Fibroblast of pulmonary artery (primary cell): ENCODE measurements at regions not wholly inside any gene's neighbourhood (a gene's known extent, or its start where the extent isn't known, plus 50 kb on each side); places are given as distances from the start of the nearest gene placed in this dataset.

Source experiments
- DNase-seq: peaks from one replicate; pipeline ENCODE4 v3.0.0-alpha.2; 2010; ENCODE audit warnings: low read depth
- H3K4me3 ChIP-seq: replicated peaks from 2 replicates; pipeline ENCODE4 v1.5.1; 2011; ENCODE audit warnings: low read depth, mild to moderate bottlenecking, control low read depth, low read length, moderate library complexity
- TF ChIP-seq, protein P1 (sequence below): IDR thresholded peaks from 2 replicates; pipeline ENCODE4 v1.5.1; 2011; ENCODE audit warnings: mild to moderate bottlenecking, control low read depth, low read length, inconsistent platforms; ENCODE audit errors: missing control alignments

DNA sequence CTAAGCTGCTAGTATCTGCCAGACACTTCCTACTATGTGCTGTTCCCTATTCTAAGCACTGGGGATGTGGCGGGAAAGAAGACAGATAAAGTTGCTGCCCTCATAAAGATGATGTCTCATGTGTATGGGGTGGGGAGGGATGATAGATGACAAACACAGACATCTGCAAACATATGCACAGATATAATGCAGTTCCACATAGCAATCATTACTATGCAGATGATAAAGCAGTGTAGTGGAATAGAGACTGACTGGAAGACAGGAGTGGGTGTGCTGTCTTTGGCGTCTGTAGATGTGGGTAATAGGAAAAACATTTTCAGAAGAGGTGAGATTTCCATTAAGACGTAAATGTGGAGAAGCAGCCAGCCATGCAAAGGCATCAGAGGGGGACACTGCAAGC, 243.6 kb downstream of the DPY19L2 start:
- no peak overlapping the region for H3K4me3 ChIP-seq
- TF ChIP-seq, protein P1, sequence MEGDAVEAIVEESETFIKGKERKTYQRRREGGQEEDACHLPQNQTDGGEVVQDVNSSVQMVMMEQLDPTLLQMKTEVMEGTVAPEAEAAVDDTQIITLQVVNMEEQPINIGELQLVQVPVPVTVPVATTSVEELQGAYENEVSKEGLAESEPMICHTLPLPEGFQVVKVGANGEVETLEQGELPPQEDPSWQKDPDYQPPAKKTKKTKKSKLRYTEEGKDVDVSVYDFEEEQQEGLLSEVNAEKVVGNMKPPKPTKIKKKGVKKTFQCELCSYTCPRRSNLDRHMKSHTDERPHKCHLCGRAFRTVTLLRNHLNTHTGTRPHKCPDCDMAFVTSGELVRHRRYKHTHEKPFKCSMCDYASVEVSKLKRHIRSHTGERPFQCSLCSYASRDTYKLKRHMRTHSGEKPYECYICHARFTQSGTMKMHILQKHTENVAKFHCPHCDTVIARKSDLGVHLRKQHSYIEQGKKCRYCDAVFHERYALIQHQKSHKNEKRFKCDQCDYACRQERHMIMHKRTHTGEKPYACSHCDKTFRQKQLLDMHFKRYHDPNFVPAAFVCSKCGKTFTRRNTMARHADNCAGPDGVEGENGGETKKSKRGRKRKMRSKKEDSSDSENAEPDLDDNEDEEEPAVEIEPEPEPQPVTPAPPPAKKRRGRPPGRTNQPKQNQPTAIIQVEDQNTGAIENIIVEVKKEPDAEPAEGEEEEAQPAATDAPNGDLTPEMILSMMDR: no peak
- no peak for DNase-seq

DNA sequence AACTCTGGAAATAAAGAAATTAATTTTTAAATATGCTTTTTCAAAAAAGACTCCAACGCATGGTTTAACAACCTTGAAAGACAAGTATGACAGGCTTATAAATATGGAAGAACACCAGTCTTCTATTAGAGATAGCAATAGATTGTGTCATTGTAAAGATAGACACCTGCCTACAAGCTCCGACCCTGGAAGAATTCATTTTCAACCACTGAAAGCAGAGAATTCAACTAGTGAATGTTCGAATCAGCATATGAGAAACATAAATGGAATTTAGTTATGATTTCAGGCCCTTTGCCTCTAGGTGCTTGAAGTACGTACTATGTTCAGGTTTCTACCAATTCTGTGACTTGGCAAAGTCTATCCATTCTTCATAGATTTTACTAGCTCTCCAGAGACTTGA, 244.5 kb downstream of the DPY19L2 start:
- DNase-seq: no peak

DNA sequence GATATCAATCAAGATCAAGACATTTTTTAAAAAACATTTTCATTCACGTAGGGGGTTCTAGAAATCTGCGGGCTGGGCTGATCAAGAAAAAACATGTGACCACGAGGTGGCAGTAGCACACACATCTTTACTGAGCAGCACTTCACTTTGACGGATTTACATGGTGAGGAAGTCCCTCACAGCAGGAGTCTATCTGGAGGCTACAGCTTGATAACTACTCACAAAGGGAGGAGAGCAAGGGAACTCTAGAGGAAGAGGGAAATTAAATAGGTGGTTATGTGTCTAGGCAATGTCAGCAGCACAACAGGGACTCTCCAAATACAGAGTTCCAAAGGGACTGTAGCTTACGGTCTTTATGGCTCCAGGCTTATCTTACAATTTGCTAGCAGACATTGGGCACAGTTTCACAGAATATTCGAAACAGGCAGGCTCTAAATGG, 248.1 kb downstream of the DPY19L2 start:
- H3K4me3 ChIP-seq: no peak overlapping the region
- TF ChIP-seq, protein P1: peak; percentile 66
- DNase-seq: peak; percentile 75

More for the DNA sequence above, 244.5 kb downstream of the DPY19L2 start:
- TF ChIP-seq, protein P1: no peak
- no peak overlapping the region for H3K4me3 ChIP-seq

DNA sequence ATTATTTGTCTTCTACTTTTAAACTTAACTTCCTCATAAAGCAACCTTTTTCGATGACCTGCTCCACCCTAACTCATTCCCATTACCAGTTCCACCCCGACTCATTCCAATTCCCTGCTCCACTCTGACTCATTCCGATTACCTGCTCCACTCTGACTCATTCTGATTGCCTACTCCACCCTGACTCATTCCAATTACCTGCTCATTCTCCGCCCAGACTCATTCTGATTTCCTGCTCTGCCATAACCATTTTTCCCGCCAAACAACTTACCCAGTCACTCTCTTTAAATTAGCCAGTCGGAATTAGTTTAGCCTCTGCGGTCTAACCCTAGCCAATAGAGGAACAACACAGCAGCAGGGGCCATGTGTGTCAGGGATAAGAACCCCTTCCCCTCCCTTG, 249.1 kb downstream of the DPY19L2 start:
- TF ChIP-seq, protein P1: no peak
- DNase-seq: no peak

DNA sequence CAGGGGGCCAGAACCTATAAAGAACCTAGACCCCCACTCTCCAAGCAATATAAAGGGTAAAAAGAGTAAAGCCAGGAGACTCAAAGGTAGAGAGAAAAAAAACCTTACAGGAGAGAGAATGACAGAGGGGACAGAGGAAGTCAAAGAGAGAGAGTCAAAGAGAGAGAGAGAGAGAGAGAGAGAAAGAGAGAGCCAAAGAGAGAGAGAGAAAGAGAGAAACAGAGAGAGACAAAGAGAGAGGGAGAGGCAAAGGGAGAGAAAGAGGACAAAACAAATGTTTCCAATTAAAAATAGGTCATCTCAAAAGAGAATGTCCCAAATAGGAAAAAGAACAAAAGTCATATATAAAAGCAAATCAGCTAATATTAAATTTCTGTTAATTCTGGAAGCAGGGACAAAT, 251.5 kb downstream of the DPY19L2 start:
- DNase-seq: no peak
- TF ChIP-seq, protein P1: no peak
- H3K4me3 ChIP-seq: no peak overlapping the region

More for the DNA sequence above, 249.1 kb downstream of the DPY19L2 start:
- H3K4me3 ChIP-seq: no peak overlapping the region

DNA sequence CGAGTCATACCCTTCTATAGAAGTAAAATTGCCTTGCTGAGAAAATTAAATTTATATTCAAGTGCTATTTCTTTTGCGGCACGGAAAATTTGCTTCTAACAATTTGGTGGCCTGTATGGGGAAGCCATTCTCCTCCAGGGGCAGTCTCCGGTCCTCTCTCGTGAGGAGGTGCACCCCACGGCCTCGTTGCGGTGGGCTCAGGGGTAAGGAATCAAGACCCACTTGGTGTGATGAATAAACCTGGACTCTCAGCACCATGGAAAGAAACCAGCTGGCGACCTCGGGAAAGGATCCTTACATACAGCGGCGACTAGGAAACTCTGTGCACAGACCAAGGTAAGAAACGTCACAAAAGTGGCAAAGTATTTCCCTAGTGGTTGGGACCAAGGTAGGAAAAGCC, 252.9 kb downstream of the DPY19L2 start:
- DNase-seq: no peak
- H3K4me3 ChIP-seq: no peak overlapping the region
- TF ChIP-seq, protein P1: no peak

DNA sequence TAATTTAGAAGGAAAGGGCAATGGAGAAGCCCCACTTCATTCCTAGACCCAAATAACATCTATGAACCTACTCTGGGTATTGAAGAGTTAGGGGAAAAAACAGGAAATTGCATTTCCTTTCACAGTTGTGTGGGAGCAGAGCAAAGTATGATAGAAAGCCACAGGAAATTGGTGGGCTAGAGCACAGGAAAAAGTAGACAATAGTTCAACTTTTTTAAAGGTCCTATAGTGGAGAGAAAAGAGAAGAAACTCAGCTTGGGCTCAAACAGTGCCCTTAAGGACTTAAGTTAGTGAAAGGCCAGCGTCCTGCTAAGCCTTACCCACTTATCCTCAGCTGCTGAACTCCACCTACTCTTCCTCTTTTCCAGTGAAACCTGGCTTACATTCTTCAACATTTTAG, 258.1 kb downstream of the DPY19L2 start:
- TF ChIP-seq, protein P1: no peak
- peak; percentile 52 for DNase-seq
- H3K4me3 ChIP-seq: no peak overlapping the region
